MM.1S (cell line): ENCODE measurements at regions not wholly inside any gene's neighbourhood (a gene's known extent, or its start where the extent isn't known, plus 50 kb on each side); places are given as distances from the start of the nearest gene placed in this dataset.

Source experiments
- DNase-seq: peaks from one replicate; pipeline ENCODE4 v3.0.0-alpha.2; 2015
- H2AFZ ChIP-seq: fragments of 300-600 bp; sonication (generic); 2 replicates; pipeline ENCODE4 v1.6.0; 2016; ENCODE audit warnings: antibody characterized with exemption, low read length
- H3F3A ChIP-seq: fragments of 300-600 bp; sonication (generic); 2 replicates; pipeline ENCODE4 v1.6.1; 2016; ENCODE audit warnings: mild to moderate bottlenecking, antibody characterized with exemption, low read length, moderate library complexity, mixed read lengths; ENCODE audit not compliant: insufficient read depth
- H3K27ac ChIP-seq: fragments of 300-600 bp; sonication (generic); 2 replicates; pipeline ENCODE4 v1.5.1; 2016; ENCODE audit warnings: mild to moderate bottlenecking, low read length
- H3K27me3 ChIP-seq: fragments of 300-600 bp; sonication (generic); replicated peaks from 2 replicates; pipeline ENCODE4 v1.6.0; 2016; ENCODE audit warnings: low read length; ENCODE audit not compliant: insufficient read depth
- H3K36me3 ChIP-seq: fragments of 300-600 bp; sonication (generic); replicated peaks from 2 replicates; pipeline ENCODE4 v1.6.1; 2016; ENCODE audit warnings: mild to moderate bottlenecking, low read length, mixed read lengths; ENCODE audit not compliant: insufficient read depth
- H3K4me1 ChIP-seq: fragments of 300-600 bp; sonication (generic); 2 replicates; pipeline ENCODE4 v1.6.1; 2016; ENCODE audit warnings: low read length, mixed read lengths
- H3K4me2 ChIP-seq: fragments of 300-600 bp; sonication (generic); 2 replicates; pipeline ENCODE4 v1.6.0; 2016; ENCODE audit warnings: low read depth, low read length
- H3K4me3 ChIP-seq: fragments of 300-600 bp; sonication (generic); 2 replicates; pipeline ENCODE4 v1.5.1; 2016; ENCODE audit warnings: low read length, mixed read lengths
- H3K79me2 ChIP-seq: fragments of 300-600 bp; sonication (generic); 2 replicates; pipeline ENCODE4 v1.6.1; 2016; ENCODE audit warnings: mixed run types, low read length, mixed read lengths
- H3K9ac ChIP-seq: fragments of 300-600 bp; sonication (generic); 2 replicates; pipeline ENCODE4 v1.6.1; 2016; ENCODE audit warnings: low read length, mixed read lengths
- H3K9me2 ChIP-seq: fragments of 300-600 bp; sonication (generic); replicated peaks from 2 replicates; pipeline ENCODE4 v1.6.1; 2016; ENCODE audit warnings: mild to moderate bottlenecking, low read length, mixed read lengths; ENCODE audit not compliant: insufficient read depth
- H3K9me3 ChIP-seq: fragments of 300-600 bp; sonication (generic); replicated peaks from 2 replicates; pipeline ENCODE4 v1.6.1; 2016; ENCODE audit warnings: mild to moderate bottlenecking, low read length, mixed read lengths; ENCODE audit not compliant: insufficient read depth
- H4K20me1 ChIP-seq: fragments of 300-600 bp; sonication (generic); 2 replicates; pipeline ENCODE4 v1.6.1; 2016; ENCODE audit warnings: mild to moderate bottlenecking, low read length, moderate library complexity, mixed read lengths; ENCODE audit not compliant: insufficient read depth
- CTCF ChIP-seq: fragments of 300-600 bp; sonication (generic); IDR thresholded peaks from 2 replicates; pipeline ENCODE4 v1.5.1; 2016; ENCODE audit warnings: antibody characterized with exemption, low read length, mixed read lengths
- EZH2 ChIP-seq: fragments of 300-600 bp; sonication (generic); optimal IDR thresholded peaks from 2 replicates; pipeline ENCODE3; 2017; ENCODE audit warnings: low read depth, mild to moderate bottlenecking, antibody characterized with exemption, low read length, mixed read lengths
- EZH2phosphoT487 ChIP-seq: fragments of 300-600 bp; sonication (generic); IDR thresholded peaks from 2 replicates; pipeline ENCODE4 v1.6.1; 2018; ENCODE audit warnings: antibody characterized with exemption, low read length

GRCh38 chr2:149703281-149703680, 115.7 kb upstream of the MMADHC start:
- no peak overlapping the region for H3K4me3 ChIP-seq
- no peaks in the 10 kb centered on the region for H3K79me2 ChIP-seq
- no peak overlapping the region for H2AFZ ChIP-seq
- H3K9me2 ChIP-seq, result no peaks in the 10 kb centered on the region
- no peak for DNase-seq
- H3F3A ChIP-seq, result no peaks in the 10 kb centered on the region
- no peaks in the 10 kb centered on the region for H3K4me1 ChIP-seq
- no peaks in the 10 kb centered on the region for H4K20me1 ChIP-seq
- H3K27ac ChIP-seq, result no peak overlapping the region
- no peak overlapping the region for H3K4me2 ChIP-seq
- no peaks in the 10 kb centered on the region for H3K9me3 ChIP-seq
- no peak overlapping the region for H3K9ac ChIP-seq
- no peaks in the 10 kb centered on the region for H3K27me3 ChIP-seq
- TF ChIP-seq CTCF, result no peak
- no peak for TF ChIP-seq EZH2
- TF ChIP-seq EZH2phosphoT487, result no peak
- no peaks in the 10 kb centered on the region for H3K36me3 ChIP-seq

GRCh38 chr2:149702571-149702970, 115.0 kb upstream of the MMADHC start:
- no peaks in the 10 kb centered on the region for H3K4me1 ChIP-seq
- H3F3A ChIP-seq, result no peaks in the 10 kb centered on the region
- H3K79me2 ChIP-seq, result no peaks in the 10 kb centered on the region
- H2AFZ ChIP-seq, result no peak overlapping the region
- H3K9ac ChIP-seq, result no peak overlapping the region
- no peaks in the 10 kb centered on the region for H3K9me2 ChIP-seq
- no peaks in the 10 kb centered on the region for H3K9me3 ChIP-seq
- no peak overlapping the region for H3K4me3 ChIP-seq
- no peak overlapping the region for H3K4me2 ChIP-seq
- H4K20me1 ChIP-seq, result no peaks in the 10 kb centered on the region
- TF ChIP-seq CTCF, result no peak
- TF ChIP-seq EZH2phosphoT487, result no peak
- TF ChIP-seq EZH2, result no peak
- H3K27ac ChIP-seq, result no peak overlapping the region
- DNase-seq, result no peak
- H3K27me3 ChIP-seq, result no peaks in the 10 kb centered on the region
- no peaks in the 10 kb centered on the region for H3K36me3 ChIP-seq

- Histone ChIP-seq H3K36me3 (no peaks in the 10 kb centered on the region), H3F3A (no peaks in the 10 kb centered on the region), H3K4me2 (no peak overlapping the region), H3K9ac (no peak overlapping the region), H3K4me1 (no peaks in the 10 kb centered on the region), H3K27me3 (no peaks in the 10 kb centered on the region), H3K4me3 (no peak overlapping the region), H4K20me1 (no peaks in the 10 kb centered on the region), H3K79me2 (no peaks in the 10 kb centered on the region), H3K27ac (no peak overlapping the region), H3K9me3 (no peaks in the 10 kb centered on the region), H2AFZ (no peak overlapping the region), H3K9me2 (no peaks in the 10 kb centered on the region)
- TF ChIP-seq CTCF, result no peak
- TF ChIP-seq EZH2, result no peak
- no peak for TF ChIP-seq EZH2phosphoT487
- DNase-seq, result no peak
Observed at GRCh38 chr2:149701241-149701640, 113.7 kb upstream of the MMADHC start.
